IMR-90 (cell line): ENCODE measurements at regions not wholly inside any gene's neighbourhood (a gene's known extent, or its start where the extent isn't known, plus 50 kb on each side); places are given as distances from the start of the nearest gene placed in this dataset.

ENCODE experiments used
- FOS ChIP-seq: fragments of 150-350 bp; IDR thresholded peaks from 2 replicates; pipeline ENCODE4 v1.6.1; 2016; ENCODE audit warnings: low read depth, low read length
- NFE2L2 ChIP-seq: fragments of 150-350 bp; IDR thresholded peaks from 2 replicates; pipeline ENCODE4 v1.6.1; 2016; ENCODE audit warnings: low read depth, mild to moderate bottlenecking, low read length
- TF ChIP-seq, protein P1 (sequence below): conservative IDR thresholded peaks from 2 replicates; pipeline ENCODE4 v1.5.1; 2012; ENCODE audit warnings: mild to moderate bottlenecking, low read depth, low read length, improper control_type of control experiment

- no peak for TF ChIP-seq FOS
- TF ChIP-seq NFE2L2: no peak
- TF ChIP-seq, protein P1, sequence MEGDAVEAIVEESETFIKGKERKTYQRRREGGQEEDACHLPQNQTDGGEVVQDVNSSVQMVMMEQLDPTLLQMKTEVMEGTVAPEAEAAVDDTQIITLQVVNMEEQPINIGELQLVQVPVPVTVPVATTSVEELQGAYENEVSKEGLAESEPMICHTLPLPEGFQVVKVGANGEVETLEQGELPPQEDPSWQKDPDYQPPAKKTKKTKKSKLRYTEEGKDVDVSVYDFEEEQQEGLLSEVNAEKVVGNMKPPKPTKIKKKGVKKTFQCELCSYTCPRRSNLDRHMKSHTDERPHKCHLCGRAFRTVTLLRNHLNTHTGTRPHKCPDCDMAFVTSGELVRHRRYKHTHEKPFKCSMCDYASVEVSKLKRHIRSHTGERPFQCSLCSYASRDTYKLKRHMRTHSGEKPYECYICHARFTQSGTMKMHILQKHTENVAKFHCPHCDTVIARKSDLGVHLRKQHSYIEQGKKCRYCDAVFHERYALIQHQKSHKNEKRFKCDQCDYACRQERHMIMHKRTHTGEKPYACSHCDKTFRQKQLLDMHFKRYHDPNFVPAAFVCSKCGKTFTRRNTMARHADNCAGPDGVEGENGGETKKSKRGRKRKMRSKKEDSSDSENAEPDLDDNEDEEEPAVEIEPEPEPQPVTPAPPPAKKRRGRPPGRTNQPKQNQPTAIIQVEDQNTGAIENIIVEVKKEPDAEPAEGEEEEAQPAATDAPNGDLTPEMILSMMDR: no peak
These were observed 340.1 kb upstream of the PDZRN3 start for GRCh38 chr3:73964818-73965217.
